HG02938 (cell line): ENCODE measurements at regions not wholly inside any gene's neighbourhood (a gene's known extent, or its start where the extent isn't known, plus 50 kb on each side); places are given as distances from the start of the nearest gene placed in this dataset.

ENCODE experiments used
- ATAC-seq: cut with Tn5 transposase; IDR thresholded peaks from one replicate; pipeline ENCODE4 v1.9.1; 2021; ENCODE audit warnings: mild to moderate bottlenecking, moderate library complexity; ENCODE audit not compliant: unreplicated experiment

DNA sequence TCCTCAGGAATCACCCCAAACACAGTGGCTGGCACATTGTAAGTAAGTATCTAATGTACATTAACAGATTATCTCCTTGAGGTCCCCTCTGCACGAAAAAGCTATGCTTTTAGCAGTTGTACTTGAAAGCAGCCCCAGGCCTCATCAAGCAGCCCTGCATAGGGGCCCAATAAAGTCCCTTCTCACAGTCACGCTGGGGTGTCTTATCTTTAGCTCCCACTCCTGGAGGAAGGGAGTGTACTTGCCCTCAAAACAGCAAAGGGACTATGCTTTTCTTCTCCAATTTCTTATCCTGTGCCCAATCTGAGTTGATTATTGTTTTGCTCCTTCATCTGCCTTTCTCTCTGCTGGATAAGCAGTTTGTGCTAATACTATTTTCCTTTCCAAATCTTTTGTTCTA, 168.8 kb upstream of the PLXNA2 start:
- ATAC-seq = no peak

DNA sequence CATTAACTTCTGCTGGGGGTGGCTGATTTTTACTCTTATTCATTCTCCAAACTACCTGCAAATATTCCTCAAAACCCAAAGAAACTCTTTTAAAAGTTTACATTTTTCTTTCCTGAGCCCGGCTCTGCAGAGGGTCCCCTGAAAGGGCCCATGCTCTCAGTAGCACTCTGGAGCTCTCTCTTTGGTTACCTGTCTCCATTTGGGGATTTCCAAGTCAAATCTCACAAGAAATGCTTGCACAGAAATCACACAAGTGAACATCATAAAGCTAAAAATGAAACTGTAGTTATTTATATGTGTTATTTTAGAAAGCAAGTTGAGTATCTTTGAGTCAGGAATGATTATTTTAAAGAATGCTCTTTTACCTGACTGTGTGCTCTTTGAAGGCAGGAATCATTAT, 174.5 kb upstream of the PLXNA2 start:
- no peak for ATAC-seq

DNA sequence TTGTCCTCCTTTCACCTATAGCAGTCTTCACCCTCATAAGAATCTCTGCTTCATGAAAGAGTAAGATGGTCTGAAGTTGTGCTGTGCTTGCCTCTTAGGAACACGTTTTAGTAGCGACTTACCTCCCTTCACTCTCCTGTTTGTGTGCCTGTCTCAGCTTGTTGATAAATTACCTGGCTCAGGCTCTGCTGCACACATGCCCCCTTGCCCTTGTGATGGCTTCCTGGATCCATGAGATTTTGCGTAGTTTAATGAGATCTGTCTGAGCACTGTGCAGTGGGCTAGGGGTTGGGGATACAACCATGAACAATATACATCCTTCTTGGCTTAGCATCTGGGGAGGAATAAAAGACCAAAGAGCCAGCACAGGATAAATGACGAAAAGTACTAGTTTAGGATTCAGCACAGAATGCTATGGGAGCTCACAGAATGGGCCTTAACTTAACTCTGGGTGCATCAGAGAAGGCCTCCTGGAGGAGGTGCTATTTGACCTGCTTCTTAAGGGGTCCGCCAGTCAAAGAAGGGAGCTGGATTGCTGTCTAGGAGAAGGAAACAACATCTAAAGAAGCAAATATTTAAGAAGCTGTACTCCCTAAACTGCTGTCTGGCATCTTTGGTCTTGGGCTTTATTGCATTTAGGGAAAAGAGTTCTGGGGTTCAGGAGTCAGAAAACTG, 175.7 kb upstream of the PLXNA2 start:
- ATAC-seq = no peak

DNA sequence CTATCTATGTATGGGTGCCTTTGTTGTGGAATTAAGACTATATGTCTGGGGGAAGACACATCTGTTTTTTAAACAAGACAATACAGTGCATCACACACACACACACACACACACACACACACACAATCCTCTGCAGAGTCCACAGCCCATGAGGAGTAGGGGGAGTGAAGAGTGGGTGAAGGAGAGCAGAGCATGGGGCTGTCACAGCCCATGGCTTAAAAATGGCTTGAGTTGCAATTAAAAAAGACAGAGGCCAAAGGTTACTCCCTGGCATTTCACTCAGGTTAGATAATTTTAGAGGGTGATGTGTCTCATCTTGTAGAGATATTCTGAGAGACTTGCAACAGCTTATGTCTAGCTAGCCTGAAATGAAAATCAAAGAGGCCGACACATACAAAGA, 176.5 kb upstream of the PLXNA2 start:
- no peak for ATAC-seq

DNA sequence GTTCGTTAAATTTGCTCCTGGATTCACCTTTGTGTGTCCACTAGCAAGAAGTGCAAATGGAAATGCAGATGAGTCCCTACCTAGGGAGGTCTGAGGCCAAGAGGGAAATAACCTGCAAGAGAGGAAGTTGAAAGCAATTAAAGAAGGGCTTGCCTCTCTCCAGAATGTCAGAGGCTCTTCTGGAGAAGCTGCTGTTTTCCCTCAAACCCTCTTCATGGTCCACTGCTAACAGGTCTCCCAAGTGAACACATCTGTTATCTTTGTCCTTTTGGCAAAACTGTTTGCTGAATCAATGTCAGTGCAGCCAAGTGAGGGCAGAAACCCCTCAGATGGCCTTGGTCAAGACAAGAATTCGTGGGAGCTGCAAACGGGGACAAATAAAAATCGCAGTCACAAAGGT, 177.3 kb upstream of the PLXNA2 start:
- ATAC-seq = no peak

DNA sequence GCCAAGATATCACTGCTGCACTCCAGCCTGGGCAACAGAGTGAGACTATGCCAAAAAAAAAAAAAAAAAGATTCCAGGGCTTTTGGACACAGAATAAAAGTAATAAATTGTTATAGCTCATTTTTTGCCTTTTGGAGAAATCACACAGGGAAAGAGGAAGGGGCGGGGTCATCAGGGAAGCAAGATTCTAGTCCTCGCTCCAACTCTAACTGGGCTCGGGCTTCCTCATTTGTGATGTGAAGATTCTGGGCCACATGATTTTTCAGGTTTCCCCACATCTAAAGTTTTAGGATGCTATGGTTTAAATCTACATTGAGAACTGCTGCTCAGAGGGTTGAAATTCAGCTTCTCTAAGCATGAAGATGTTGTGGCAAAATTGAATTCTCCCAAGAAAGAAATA, 179.3 kb upstream of the PLXNA2 start:
- ATAC-seq = no peak

DNA sequence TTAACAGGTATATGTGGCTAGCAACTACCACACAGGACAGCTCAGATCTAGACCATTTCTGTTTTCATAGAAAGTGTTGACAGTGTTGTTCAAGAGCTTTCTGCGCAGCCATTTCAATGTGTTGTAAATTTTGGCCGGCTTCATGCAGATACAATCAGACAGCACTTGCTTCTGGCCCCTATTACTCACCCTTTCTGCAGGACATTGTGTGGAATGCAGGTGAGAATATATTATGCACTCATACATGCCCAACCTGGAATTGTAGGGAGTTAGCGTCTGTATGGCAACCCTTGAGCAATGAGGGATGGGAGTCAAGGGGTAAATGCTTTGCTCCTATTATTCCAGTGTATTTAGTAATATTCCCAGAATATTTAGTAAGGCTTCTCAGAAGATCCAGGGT, 180.9 kb upstream of the PLXNA2 start:
- ATAC-seq = no peak

DNA sequence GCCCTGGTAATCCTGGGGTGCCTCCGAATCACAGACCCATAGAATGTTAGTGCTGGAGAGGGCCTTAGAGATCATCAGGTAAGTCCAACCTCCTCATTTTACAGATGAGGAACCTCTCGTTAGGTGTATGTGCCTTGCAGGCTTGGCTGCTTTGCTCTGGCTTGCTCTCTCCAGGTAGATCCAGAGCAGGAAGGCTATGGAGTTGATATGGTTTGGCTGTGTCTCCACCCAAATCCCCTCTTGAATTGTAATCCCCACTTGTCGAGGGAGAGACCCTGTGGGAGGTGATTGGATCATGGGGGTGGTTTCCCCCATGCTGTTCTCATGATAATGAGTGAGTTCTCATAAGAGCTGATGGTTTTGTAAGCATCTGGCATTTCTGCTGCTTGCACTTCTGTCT, 186.0 kb upstream of the PLXNA2 start:
- no peak for ATAC-seq

DNA sequence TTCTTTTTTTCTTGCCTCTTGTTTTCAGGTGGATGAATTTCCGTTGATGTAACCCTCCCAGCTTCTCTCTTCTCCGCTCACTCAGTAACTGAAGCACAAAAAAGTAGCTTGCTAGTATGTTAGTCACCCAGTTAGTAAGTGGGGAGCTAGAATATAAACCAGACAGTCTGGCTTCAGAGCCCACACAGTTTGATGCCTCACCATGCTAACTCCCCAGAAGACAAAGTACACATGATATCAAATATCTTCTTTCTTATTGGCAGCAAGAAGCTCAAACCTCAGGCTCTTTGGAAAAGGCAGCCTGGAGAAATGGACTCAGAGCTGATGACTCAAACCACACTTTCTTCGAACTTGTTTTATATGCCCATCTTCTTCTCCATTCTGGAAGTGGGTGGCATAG, 187.5 kb upstream of the PLXNA2 start:
- ATAC-seq = no peak

DNA sequence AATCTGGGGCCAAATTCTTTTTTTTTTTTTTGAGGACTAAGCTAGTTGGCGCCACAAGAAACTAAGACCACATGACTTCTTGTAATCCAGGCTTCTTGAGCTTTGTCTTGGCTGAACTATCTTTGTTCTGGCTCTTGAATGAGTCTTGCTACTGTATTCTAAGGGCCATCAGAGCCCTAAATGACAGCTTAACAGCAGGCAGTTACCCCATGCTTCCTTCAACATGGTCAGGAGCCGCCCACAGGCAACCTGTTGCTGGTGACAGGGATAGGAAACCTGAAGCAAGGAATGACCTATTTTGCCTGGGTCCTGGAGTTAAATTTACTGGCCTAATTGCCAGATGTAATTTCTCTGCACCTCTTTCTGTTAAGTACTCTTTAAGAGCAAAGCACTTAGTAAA, 188.2 kb upstream of the PLXNA2 start:
- no peak for ATAC-seq

DNA sequence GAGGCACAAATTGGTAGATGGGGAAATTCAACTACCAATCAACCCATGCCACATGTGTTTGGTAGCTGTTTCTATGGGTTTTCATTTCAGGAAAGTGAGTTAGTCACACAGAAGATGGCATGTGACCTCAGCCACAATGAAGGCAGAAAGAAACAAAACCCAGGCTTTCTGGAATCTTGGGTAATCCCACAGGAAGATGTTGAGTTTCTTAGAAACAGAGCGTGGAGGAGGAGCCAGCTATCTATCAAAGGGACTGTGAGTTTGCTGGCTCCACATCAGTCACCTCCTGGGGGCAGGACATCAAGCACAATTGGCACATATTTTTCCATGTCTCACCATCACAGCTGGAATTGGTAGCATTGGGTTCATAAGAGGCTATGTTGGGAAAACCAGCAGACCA, 188.9 kb upstream of the PLXNA2 start:
- ATAC-seq = no peak

DNA sequence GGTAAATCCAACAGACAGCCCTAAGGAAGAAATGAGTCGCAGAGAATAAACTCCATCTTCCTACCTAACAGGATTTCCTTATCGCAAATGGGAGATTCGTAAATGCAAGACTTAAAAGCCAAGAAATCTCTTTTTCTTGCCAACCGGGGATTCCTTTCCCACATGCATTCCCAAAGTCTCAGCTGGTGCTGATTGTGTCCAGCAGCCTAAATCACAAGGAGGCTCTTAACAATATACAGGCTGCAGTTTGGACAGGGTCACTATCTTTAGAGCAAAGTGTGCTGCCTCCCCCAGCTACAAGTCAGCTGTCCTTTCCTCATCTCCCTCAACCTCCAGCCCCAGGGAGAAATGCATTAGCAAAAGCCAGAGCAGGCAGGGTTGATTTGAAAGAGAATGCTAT, 189.8 kb upstream of the PLXNA2 start:
- ATAC-seq = no peak

DNA sequence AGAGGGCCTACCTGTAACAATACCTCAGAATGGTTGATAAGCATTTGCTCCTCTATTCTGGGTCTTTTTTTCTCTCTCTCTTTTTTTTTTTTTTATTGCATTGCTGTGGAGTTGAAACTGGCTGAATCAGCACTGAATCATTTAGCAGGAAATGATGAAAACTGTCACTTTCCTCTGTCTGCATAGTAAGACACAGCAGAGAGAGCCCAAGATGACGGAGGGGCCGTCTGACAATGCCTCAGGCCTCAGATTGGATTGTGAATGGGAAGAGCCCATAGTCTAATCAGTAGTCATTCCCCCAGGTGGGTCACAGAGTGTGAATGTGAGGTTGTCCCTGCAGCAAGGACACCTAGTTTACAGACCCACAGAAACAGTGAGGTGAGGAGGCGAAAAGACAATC, 193.2 kb upstream of the PLXNA2 start:
- no peak for ATAC-seq

DNA sequence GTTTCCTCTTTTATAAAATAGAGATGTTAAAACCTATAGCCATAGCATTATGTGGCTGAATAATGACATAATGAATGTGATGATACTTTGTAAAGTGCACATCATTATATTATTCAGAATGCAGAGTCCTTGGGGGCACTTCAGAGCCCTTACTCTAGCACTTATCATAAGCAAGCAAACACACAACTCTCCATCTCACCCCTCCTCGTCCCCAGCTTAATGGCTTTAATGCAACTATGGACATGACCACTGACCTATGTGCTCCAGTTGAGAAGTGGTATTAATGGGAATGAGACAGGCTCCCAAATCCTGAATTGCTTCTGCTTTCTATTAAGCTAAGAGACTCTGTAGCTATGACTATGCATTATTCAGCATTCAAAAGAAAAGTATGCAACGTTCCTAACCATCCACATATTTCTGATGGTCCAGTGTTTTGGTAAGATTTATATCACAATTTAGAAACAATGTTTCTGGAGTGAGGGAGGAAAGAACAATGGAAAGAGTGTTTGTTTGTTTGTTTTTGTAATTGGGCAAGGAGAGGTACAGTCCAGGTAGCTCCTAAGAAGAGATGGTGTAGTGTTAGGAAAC, 194.0 kb upstream of the PLXNA2 start:
- no peak for ATAC-seq

DNA sequence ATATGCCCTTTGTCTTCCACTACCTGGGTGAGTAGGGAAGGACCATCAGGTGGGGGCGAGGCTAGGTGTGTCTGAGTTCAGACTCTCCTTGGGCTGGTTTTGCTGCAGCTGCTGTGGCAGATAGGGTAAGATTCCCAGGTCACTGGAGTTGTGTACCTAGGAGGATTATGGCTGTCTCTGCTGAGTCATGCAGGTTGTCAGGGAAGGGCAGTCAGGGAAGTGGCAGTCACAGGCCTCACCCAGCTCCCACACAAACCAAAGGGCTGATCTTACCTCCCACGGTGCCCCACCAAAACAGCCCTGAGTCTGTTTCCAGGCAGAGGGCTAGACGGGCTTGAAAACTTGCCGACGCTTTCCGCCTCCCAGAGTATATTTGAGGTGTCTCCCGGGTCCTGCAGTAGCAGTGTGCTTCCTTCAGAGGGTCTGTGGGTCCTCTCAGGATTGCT, 201.6 kb upstream of the PLXNA2 start:
- no peak for ATAC-seq

DNA sequence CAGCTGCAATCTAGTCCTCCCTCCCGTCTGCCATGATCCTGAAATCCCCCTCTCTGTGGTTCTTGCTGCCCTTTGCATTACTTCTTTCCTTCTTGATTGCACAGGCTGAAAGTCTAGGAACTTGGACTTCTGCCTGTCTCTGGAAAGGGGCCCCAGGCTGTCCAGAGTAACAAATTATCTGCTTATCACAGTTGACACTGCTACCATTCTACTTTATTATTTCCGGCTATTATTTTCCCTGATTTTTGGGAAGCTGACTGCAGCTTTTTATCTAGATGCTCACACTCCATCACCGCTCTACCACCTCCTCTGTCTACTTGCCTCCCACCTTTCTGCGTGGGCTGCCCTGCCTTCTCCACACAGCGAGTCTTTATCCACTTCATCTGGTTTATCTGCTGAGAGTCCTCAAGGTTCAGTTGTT, 202.1 kb upstream of the PLXNA2 start:
- ATAC-seq = no peak

DNA sequence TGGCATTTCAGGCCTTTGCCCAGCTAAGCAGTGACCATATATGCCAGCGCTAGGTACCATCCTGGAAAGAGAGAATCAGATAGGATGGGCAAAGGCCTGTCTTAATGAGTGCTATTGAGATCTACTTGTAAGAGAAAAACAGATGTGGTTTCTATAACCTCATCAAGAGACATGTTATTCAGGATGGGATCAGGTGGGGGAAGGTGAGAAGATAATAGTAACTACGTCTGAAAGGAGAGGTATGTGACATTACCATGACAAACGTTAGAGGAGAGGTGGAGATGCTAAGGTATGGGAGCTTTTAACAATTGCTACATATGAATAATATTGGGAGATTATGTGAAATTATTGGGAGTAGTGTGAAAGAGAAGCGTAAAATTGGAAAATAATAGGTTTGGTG, 204.2 kb upstream of the PLXNA2 start:
- no peak for ATAC-seq

DNA sequence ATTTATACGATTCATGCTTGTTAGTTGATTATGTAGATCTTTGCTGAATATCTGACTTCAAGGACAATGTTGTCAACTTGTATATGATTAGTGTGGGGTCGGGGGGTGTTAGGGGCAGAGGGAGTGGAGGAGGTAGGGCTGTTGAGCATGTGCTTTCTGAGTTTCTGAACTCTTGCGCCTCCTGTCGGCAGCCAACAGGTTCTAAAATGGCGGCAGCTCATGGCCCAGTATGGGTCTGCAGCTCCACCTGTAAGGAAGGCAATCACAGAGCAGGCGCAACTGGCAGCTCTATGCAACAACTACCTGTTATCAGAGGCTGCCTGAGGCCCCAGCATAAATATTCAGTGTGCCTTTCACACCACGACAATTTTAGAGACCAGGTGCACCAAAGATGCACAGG, 205.8 kb upstream of the PLXNA2 start:
- ATAC-seq = no peak

DNA sequence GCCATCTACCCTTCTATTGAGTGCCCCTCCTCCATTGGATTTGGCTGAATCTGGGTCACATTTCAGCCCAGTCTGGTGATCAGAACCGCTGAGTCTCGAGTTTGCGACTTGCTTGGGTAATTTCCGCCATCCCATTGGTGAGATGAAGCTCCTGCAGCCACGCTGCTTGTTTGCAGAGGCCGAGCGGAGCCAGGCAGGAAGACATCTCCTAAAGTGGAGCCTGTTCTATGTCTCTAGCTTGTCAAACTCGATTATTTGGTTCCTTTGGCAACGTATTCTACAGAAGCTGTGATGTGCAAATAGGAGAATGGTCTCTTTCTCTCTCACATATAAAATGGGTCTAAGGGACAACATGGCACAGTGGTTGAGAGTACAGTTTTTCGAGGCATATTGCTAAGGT, 206.8 kb upstream of the PLXNA2 start:
- ATAC-seq = no peak

DNA sequence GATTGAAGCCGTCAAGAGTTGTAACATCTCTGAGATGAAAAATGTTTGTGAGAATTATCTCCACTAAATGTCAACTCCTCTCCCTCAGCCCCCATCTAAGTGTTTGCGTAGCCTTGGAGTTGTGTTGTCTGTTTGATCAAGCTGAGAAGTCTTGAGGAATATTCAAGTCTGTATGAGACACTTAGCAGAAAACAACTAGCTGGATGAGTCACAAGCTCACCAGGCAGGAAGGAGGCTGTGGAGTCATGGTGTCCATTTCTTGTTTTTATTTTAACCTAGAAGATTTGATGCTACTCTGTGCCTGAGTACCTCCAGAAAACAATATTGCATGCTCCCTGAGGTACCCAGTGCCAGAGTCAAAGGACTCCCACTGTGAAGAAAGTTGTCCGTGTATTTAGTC, 211.6 kb upstream of the PLXNA2 start:
- no peak for ATAC-seq

DNA sequence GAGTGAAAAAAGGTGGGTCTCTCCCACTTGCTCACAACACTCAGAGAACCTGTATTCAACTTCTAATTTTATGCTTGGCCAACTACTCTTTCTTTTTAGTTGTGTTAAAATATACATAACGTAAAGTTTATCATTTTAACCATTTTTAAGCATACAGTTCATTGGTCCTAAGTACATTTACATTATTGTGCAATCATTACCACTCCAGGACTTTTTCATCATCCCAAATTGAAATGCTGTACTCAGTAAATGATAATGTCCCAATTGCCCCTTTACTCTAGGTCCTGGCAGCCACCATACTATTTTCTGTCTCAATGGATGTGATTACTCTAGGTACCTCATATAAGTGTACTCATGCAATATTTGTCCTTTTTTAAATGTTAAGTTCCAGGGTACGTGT, 212.3 kb upstream of the PLXNA2 start:
- no peak for ATAC-seq

DNA sequence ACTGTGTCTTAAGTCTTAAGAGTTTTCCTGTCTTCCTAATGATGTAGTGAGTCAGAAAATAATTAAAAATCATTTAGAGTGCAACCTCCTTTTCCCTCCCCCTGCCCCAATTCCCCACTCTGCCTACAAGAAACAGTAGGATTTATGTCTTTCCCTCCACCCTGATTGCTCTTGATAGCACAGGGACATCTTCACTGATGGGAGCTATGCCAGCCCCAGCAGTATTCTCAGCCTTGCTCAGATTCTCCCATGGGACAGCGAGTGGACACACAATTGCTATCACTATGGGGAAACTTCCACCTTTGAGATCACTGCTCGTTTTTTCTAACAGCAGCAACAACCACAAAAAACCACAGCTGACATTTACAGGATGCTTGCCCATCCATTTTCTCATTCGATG, 216.6 kb upstream of the PLXNA2 start:
- ATAC-seq = no peak

DNA sequence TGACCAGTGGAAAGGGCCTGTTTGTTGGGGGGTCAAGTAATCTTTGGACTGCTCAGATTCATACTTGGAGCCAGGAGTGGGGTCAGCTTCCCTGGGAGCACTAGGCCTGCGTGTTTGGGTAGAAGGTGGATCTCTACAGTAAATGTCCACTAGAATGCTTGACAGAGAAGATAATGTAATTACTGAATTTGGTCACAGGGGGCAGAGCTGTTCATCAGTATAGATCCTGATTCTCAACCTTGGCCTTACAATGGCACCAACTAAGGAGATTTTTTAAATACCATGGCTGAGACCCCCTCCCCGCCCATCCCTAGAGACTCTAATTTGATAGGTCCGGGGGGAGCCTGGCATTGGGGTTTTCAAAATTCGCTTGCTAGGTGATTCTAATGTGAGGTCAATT, 217.5 kb upstream of the PLXNA2 start:
- ATAC-seq = no peak
